ENCODE measurements at regions not wholly inside any gene's neighbourhood (a gene's known extent, or its start where the extent isn't known, plus 50 kb on each side); places are given as distances from the start of the nearest gene placed in this dataset.

- H3K9ac ChIP-seq (ENCODE audit: low read depth in 1 of 2, low read length in 2 of 2) = no peak overlapping the region
- H3K27me3 ChIP-seq (ENCODE audit: control insufficient read depth in 2 of 2, insufficient read depth in 2 of 2, low read length in 2 of 2) = no peaks in the 10 kb centered on the region
- H3K4me3 ChIP-seq (ENCODE audit: low read length in 2 of 2) = no peak overlapping the region
- no peak overlapping the region for H3K27ac ChIP-seq (ENCODE audit: low read depth in 2 of 2, low read length in 2 of 2)
- H3K36me3 ChIP-seq (ENCODE audit: control insufficient read depth in 2 of 2, insufficient read depth in 2 of 2, low read length in 2 of 2) = no peaks in the 10 kb centered on the region
- no peaks in the 10 kb centered on the region for H3K4me1 ChIP-seq (ENCODE audit: control insufficient read depth in 2 of 2, insufficient read depth in 2 of 2, low read length in 2 of 2)
- no peaks in the 10 kb centered on the region for H3K9me3 ChIP-seq (ENCODE audit: control insufficient read depth in 2 of 2, low read length in 2 of 2)
Measured at GRCh38 chr2:122980671-122981070, 1044.4 kb upstream of the CNTNAP5 start.

DNA sequence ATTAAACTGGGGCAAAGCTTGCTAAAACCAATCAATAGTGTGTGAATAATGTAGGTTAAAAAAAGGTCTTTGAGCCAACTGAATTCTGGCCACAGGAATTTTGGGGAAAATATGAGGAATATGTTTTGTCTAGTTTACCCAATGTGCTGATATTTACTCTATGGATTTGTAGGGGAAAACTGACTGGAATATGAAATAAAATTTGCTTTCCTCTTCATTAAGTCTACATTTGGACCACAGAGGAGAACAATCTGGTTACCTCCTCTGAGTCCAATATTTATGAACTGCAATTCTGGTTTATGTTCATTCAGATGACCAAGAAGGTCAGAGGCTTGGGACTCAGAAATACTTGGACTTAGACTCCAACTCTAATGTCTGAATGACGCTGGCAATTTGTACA, 1042.2 kb upstream of the CNTNAP5 start:
- H3K36me3 ChIP-seq (ENCODE audit: control insufficient read depth in 2 of 2, insufficient read depth in 2 of 2, low read length in 2 of 2) = no peaks in the 10 kb centered on the region
- no peak overlapping the region for H3K4me3 ChIP-seq (ENCODE audit: low read length in 2 of 2)
- H3K9ac ChIP-seq (ENCODE audit: low read depth in 1 of 2, low read length in 2 of 2) = no peak overlapping the region
- H3K4me1 ChIP-seq (ENCODE audit: control insufficient read depth in 2 of 2, insufficient read depth in 2 of 2, low read length in 2 of 2) = no peaks in the 10 kb centered on the region
- no peaks in the 10 kb centered on the region for H3K27me3 ChIP-seq (ENCODE audit: control insufficient read depth in 2 of 2, insufficient read depth in 2 of 2, low read length in 2 of 2)
- H3K9me3 ChIP-seq (ENCODE audit: control insufficient read depth in 2 of 2, low read length in 2 of 2) = no peaks in the 10 kb centered on the region
- H3K27ac ChIP-seq (ENCODE audit: low read depth in 2 of 2, low read length in 2 of 2) = no peak overlapping the region

- no peak overlapping the region for H3K27ac ChIP-seq (ENCODE audit: low read depth in 2 of 2, low read length in 2 of 2)
- H3K9me3 ChIP-seq (ENCODE audit: control insufficient read depth in 2 of 2, low read length in 2 of 2) = no peaks in the 10 kb centered on the region
- H3K4me1 ChIP-seq (ENCODE audit: control insufficient read depth in 2 of 2, insufficient read depth in 2 of 2, low read length in 2 of 2) = no peaks in the 10 kb centered on the region
- H3K9ac ChIP-seq (ENCODE audit: low read depth in 1 of 2, low read length in 2 of 2) = no peak overlapping the region
- H3K36me3 ChIP-seq (ENCODE audit: control insufficient read depth in 2 of 2, insufficient read depth in 2 of 2, low read length in 2 of 2) = no peaks in the 10 kb centered on the region
- H3K27me3 ChIP-seq (ENCODE audit: control insufficient read depth in 2 of 2, insufficient read depth in 2 of 2, low read length in 2 of 2) = no peaks in the 10 kb centered on the region
- no peak overlapping the region for H3K4me3 ChIP-seq (ENCODE audit: low read length in 2 of 2)
Measured at GRCh38 chr2:122988395-122989221, 1036.5 kb upstream of the CNTNAP5 start.

- H3K4me3 ChIP-seq (ENCODE audit: low read length in 2 of 2) = no peak overlapping the region
Measured at GRCh38 chr2:122993592-122993991, 1031.5 kb upstream of the CNTNAP5 start.

GRCh38 chr2:122999258-122999657, 1025.8 kb upstream of the CNTNAP5 start:
- Histone ChIP-seq H3K36me3 (ENCODE audit: control insufficient read depth in 2 of 2, insufficient read depth in 2 of 2, low read length in 2 of 2) (no peaks in the 10 kb centered on the region), H3K9ac (ENCODE audit: low read depth in 1 of 2, low read length in 2 of 2) (no peak overlapping the region), H3K9me3 (ENCODE audit: control insufficient read depth in 2 of 2, low read length in 2 of 2) (peaks cover 0 to 2% of the 10 kb centered on the region in 2 donors), H3K27ac (ENCODE audit: low read depth in 2 of 2, low read length in 2 of 2) (no peak overlapping the region), H3K4me3 (ENCODE audit: low read length in 2 of 2) (no peak overlapping the region), H3K4me1 (ENCODE audit: control insufficient read depth in 2 of 2, insufficient read depth in 2 of 2, low read length in 2 of 2) (no peaks in the 10 kb centered on the region), H3K27me3 (ENCODE audit: control insufficient read depth in 2 of 2, insufficient read depth in 2 of 2, low read length in 2 of 2) (no peaks in the 10 kb centered on the region)

More at GRCh38 chr2:122993592-122993991, 1031.5 kb upstream of the CNTNAP5 start:
- Histone ChIP-seq H3K4me1 (ENCODE audit: control insufficient read depth in 2 of 2, insufficient read depth in 2 of 2, low read length in 2 of 2) (no peaks in the 10 kb centered on the region), H3K9me3 (ENCODE audit: control insufficient read depth in 2 of 2, low read length in 2 of 2) (no peaks in the 10 kb centered on the region), H3K36me3 (ENCODE audit: control insufficient read depth in 2 of 2, insufficient read depth in 2 of 2, low read length in 2 of 2) (no peaks in the 10 kb centered on the region), H3K9ac (ENCODE audit: low read depth in 1 of 2, low read length in 2 of 2) (no peak overlapping the region), H3K27ac (ENCODE audit: low read depth in 2 of 2, low read length in 2 of 2) (no peak overlapping the region), H3K27me3 (ENCODE audit: control insufficient read depth in 2 of 2, insufficient read depth in 2 of 2, low read length in 2 of 2) (no peaks in the 10 kb centered on the region)

DNA sequence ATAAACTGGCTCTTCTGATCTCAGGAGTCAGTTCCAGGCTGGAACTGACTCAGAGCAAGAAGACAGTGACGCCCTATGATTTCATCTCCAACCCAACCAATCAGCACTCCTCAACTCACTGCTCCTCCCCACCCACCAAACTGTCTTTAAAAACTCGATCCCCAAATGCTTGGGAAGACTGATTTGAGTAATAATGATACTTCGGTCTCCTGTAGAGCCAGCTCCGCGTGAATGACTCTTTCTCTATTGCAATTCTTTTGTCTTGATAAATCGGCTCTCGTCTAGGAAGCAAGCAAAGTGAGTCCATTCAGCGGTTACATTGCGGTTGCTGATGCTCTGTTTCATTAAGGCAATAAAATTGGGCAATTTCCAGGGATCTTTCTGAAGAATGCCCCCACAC, 1025.3 kb upstream of the CNTNAP5 start:
- no peaks in the 10 kb centered on the region for H3K36me3 ChIP-seq (ENCODE audit: control insufficient read depth in 2 of 2, insufficient read depth in 2 of 2, low read length in 2 of 2)
- no peak overlapping the region for H3K9ac ChIP-seq (ENCODE audit: low read depth in 1 of 2, low read length in 2 of 2)
- no peak overlapping the region for H3K4me3 ChIP-seq (ENCODE audit: low read length in 2 of 2)
- H3K27me3 ChIP-seq (ENCODE audit: control insufficient read depth in 2 of 2, insufficient read depth in 2 of 2, low read length in 2 of 2) = no peaks in the 10 kb centered on the region
- no peaks in the 10 kb centered on the region for H3K4me1 ChIP-seq (ENCODE audit: control insufficient read depth in 2 of 2, insufficient read depth in 2 of 2, low read length in 2 of 2)
- H3K9me3 ChIP-seq (ENCODE audit: control insufficient read depth in 2 of 2, low read length in 2 of 2) = peaks cover 0 to 2% of the 10 kb centered on the region in 2 donors
- H3K27ac ChIP-seq (ENCODE audit: low read depth in 2 of 2, low read length in 2 of 2) = no peak overlapping the region

- no peaks in the 10 kb centered on the region for H3K36me3 ChIP-seq (ENCODE audit: control insufficient read depth in 2 of 2, insufficient read depth in 2 of 2, low read length in 2 of 2)
- no peaks in the 10 kb centered on the region for H3K27me3 ChIP-seq (ENCODE audit: control insufficient read depth in 2 of 2, insufficient read depth in 2 of 2, low read length in 2 of 2)
- no peak overlapping the region for H3K27ac ChIP-seq (ENCODE audit: low read depth in 2 of 2, low read length in 2 of 2)
- no peak overlapping the region for H3K9ac ChIP-seq (ENCODE audit: low read depth in 1 of 2, low read length in 2 of 2)
- no peak overlapping the region for H3K4me3 ChIP-seq (ENCODE audit: low read length in 2 of 2)
- H3K4me1 ChIP-seq (ENCODE audit: control insufficient read depth in 2 of 2, insufficient read depth in 2 of 2, low read length in 2 of 2) = no peaks in the 10 kb centered on the region
- peaks cover 0 to 2% of the 10 kb centered on the region in 2 donors for H3K9me3 ChIP-seq (ENCODE audit: control insufficient read depth in 2 of 2, low read length in 2 of 2)
Measured at GRCh38 chr2:123002660-123003248, 1022.3 kb upstream of the CNTNAP5 start.

DNA sequence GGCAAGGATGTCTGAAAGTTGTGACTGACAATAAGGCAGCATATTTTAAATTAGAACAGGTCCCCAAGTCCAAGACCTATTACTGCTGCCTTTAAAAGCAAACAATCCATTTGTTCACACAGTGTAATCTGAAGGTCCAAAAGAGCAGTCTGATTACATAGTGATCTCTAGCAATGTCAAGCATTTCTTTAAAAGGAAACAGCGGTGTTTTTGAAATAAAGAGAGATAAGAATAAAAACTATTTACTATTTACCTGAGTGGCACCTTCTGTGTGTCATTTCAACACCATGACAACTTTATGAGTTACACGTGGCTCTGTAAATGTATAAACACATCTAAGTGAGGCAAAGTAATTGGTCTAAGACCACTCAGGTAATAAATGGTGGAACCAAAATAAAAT, 1009.9 kb upstream of the CNTNAP5 start:
- Histone ChIP-seq H3K9ac (ENCODE audit: low read depth in 1 of 2, low read length in 2 of 2) (no peak overlapping the region), H3K27ac (ENCODE audit: low read depth in 2 of 2, low read length in 2 of 2) (no peak overlapping the region), H3K4me3 (ENCODE audit: low read length in 2 of 2) (no peak overlapping the region), H3K9me3 (ENCODE audit: control insufficient read depth in 2 of 2, low read length in 2 of 2) (no peaks in the 10 kb centered on the region), H3K4me1 (ENCODE audit: control insufficient read depth in 2 of 2, insufficient read depth in 2 of 2, low read length in 2 of 2) (no peaks in the 10 kb centered on the region), H3K27me3 (ENCODE audit: control insufficient read depth in 2 of 2, insufficient read depth in 2 of 2, low read length in 2 of 2) (no peaks in the 10 kb centered on the region), H3K36me3 (ENCODE audit: control insufficient read depth in 2 of 2, insufficient read depth in 2 of 2, low read length in 2 of 2) (no peaks in the 10 kb centered on the region)

DNA sequence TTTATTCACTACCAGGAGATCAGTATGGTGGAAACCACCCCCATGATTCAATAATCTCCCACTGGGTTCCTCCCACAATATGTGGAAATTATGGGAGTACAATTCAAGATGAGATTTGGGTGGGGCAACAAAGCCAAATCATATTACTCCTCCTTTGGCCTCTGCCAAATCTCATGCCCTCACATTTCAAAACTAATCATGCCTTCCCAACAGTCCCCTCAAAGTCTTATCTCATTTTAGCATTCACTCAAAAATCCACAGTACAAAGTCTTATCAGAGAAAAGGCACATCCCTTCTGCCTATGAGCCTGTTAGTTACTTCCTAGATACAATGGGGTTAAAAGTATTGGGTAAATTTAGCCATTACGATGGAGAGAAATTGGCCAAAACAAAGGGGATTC, 989.5 kb upstream of the CNTNAP5 start:
- Histone ChIP-seq H3K4me3 (ENCODE audit: low read length in 2 of 2) (no peak overlapping the region), H3K9me3 (ENCODE audit: control insufficient read depth in 2 of 2, low read length in 2 of 2) (no peaks in the 10 kb centered on the region), H3K9ac (ENCODE audit: low read depth in 1 of 2, low read length in 2 of 2) (no peak overlapping the region), H3K36me3 (ENCODE audit: control insufficient read depth in 2 of 2, insufficient read depth in 2 of 2, low read length in 2 of 2) (no peaks in the 10 kb centered on the region), H3K27ac (ENCODE audit: low read depth in 2 of 2, low read length in 2 of 2) (no peak overlapping the region), H3K4me1 (ENCODE audit: control insufficient read depth in 2 of 2, insufficient read depth in 2 of 2, low read length in 2 of 2) (no peaks in the 10 kb centered on the region), H3K27me3 (ENCODE audit: control insufficient read depth in 2 of 2, insufficient read depth in 2 of 2, low read length in 2 of 2) (no peaks in the 10 kb centered on the region)

DNA sequence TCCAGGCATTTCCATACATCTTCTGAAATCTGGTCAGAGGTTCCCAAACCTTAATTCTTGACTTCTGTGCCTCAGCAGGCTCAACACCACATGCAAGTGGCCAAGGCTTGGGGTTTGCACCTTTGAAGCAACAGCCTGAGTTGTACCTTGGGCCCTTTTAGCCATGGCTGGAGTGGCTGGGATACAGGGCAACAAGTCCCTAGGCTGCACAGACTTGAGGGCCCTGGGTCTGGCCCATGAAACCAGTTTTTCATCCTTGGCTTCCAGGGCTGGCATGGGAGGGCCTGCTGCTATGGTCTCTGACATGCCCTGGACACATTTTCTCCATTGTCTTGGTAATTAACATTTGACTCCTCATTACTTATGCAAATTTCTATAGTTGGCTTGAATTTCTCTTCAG, 988.8 kb upstream of the CNTNAP5 start:
- H3K36me3 ChIP-seq (ENCODE audit: control insufficient read depth in 2 of 2, insufficient read depth in 2 of 2, low read length in 2 of 2) = no peaks in the 10 kb centered on the region
- H3K27ac ChIP-seq (ENCODE audit: low read depth in 2 of 2, low read length in 2 of 2) = no peak overlapping the region
- no peaks in the 10 kb centered on the region for H3K9me3 ChIP-seq (ENCODE audit: control insufficient read depth in 2 of 2, low read length in 2 of 2)

More for the DNA sequence above, 988.8 kb upstream of the CNTNAP5 start:
- no peaks in the 10 kb centered on the region for H3K4me1 ChIP-seq (ENCODE audit: control insufficient read depth in 2 of 2, insufficient read depth in 2 of 2, low read length in 2 of 2)
- no peaks in the 10 kb centered on the region for H3K27me3 ChIP-seq (ENCODE audit: control insufficient read depth in 2 of 2, insufficient read depth in 2 of 2, low read length in 2 of 2)
- no peak overlapping the region for H3K9ac ChIP-seq (ENCODE audit: low read depth in 1 of 2, low read length in 2 of 2)
- H3K4me3 ChIP-seq (ENCODE audit: low read length in 2 of 2) = no peak overlapping the region
